ENCODE measurements at regions not wholly inside any gene's neighbourhood (a gene's known extent, or its start where the extent isn't known, plus 50 kb on each side); places are given as distances from the start of the nearest gene placed in this dataset.

DNA sequence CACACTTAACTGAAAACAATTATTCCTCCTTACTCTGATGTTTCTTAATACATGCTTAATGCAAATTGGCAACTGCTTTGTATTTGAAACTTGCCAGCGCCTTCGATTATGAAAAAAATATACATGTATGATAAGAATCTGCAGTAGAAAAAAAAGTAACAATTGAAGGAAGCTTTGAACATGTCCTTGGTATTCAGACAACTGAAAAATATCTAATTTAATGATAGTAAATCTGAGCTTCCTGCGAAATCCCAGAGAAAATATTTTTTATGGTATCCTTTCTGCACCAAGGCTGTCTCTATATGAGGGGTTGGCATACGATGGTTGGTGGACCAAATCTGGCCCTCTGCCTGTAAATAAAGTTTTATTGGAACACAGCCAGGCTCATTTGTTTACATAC is 186.2 kb downstream of the HDGFL1 start:
- TF ChIP-seq, protein P1, sequence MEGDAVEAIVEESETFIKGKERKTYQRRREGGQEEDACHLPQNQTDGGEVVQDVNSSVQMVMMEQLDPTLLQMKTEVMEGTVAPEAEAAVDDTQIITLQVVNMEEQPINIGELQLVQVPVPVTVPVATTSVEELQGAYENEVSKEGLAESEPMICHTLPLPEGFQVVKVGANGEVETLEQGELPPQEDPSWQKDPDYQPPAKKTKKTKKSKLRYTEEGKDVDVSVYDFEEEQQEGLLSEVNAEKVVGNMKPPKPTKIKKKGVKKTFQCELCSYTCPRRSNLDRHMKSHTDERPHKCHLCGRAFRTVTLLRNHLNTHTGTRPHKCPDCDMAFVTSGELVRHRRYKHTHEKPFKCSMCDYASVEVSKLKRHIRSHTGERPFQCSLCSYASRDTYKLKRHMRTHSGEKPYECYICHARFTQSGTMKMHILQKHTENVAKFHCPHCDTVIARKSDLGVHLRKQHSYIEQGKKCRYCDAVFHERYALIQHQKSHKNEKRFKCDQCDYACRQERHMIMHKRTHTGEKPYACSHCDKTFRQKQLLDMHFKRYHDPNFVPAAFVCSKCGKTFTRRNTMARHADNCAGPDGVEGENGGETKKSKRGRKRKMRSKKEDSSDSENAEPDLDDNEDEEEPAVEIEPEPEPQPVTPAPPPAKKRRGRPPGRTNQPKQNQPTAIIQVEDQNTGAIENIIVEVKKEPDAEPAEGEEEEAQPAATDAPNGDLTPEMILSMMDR (IDR thresholded peaks at IDR 0.05; ENCODE audit: borderline replicate concordance, extremely low read depth, insufficient read depth) = no peak
- H3K9ac ChIP-seq (ENCODE audit: low read length in 3 of 3) = no peak overlapping the region
- FAIRE-seq (no peak), DNase-seq (no peak)
- H3K27me3 ChIP-seq (ENCODE audit: control insufficient read depth, insufficient read depth, low read length) = no peaks in the 10 kb centered on the region
- intact Hi-C loops (cut with DNase I) = no loop called here
- H3K36me3 ChIP-seq (ENCODE audit: control insufficient read depth in 2 of 3, insufficient read depth in 3 of 3, low read length in 3 of 3) = no peaks in the 10 kb centered on the region
- H3K4me3 ChIP-seq (ENCODE audit: low read length in 3 of 3) = no peak overlapping the region
- no peak overlapping the region for H3K27ac ChIP-seq (ENCODE audit: low read depth in 2 of 2, low read length in 2 of 2)
- H3K4me1 ChIP-seq (ENCODE audit: control insufficient read depth in 2 of 3, insufficient read depth in 2 of 3, low read depth in 1 of 3, low read length in 3 of 3) = no peaks in the 10 kb centered on the region
- H3K9me3 ChIP-seq (ENCODE audit: control insufficient read depth in 2 of 3, insufficient read depth in 1 of 3, low read length in 3 of 3) = no peaks in the 10 kb centered on the region

DNA sequence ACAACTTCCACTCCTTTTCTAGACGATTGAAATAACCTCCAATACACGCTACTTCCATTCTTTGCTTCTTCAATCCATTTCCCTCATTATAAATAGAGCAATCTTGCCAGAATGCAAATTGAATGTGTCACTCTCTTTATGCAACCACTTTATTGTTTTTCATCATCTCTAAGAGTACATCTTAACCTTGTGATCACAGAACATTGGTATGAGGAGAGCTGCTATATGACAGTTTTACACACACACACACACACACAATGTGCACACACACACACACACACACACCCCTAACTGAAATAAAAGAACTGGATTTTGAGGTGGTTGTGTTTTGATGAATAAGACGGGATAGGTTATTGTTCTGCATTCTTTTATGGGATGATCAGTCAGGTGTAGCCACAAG is 187.0 kb downstream of the HDGFL1 start:
- DNase-seq = no peak
- no peaks in the 10 kb centered on the region for H3K4me1 ChIP-seq (ENCODE audit: control insufficient read depth in 2 of 3, insufficient read depth in 2 of 3, low read depth in 1 of 3, low read length in 3 of 3)
- intact Hi-C loops (cut with DNase I) = no loop called here
- H3K27ac ChIP-seq (ENCODE audit: low read depth in 2 of 2, low read length in 2 of 2) = no peak overlapping the region
- TF ChIP-seq, protein P1 (IDR thresholded peaks at IDR 0.05; ENCODE audit: borderline replicate concordance, extremely low read depth, insufficient read depth) = no peak
- no peaks in the 10 kb centered on the region for H3K27me3 ChIP-seq (ENCODE audit: control insufficient read depth, insufficient read depth, low read length)
- no peak overlapping the region for H3K4me3 ChIP-seq (ENCODE audit: low read length in 3 of 3)
- no peaks in the 10 kb centered on the region for H3K9me3 ChIP-seq (ENCODE audit: control insufficient read depth in 2 of 3, insufficient read depth in 1 of 3, low read length in 3 of 3)
- H3K9ac ChIP-seq (ENCODE audit: low read length in 3 of 3) = no peak overlapping the region
- no peak for FAIRE-seq
- no peaks in the 10 kb centered on the region for H3K36me3 ChIP-seq (ENCODE audit: control insufficient read depth in 2 of 3, insufficient read depth in 3 of 3, low read length in 3 of 3)

DNA sequence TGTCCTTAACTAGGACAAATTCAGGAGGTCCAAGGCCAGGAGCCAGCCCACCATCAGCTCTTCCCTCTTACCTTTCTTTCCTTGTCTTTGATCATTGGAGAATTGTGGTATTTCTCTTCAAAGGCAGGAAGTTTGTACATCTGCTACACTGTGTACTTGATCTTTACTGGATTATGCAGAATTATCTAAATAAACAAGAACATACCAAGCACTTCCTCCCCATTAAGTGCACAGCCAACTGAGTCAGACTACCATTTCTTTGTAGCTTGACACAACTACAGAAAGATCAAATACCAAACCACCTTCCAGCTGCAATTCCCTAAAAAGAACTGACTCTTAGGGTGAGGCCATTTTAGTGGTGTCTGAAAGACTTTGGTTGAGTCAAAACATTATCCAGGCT is 195.1 kb downstream of the HDGFL1 start:
- Histone ChIP-seq H3K36me3 (ENCODE audit: control insufficient read depth in 2 of 3, insufficient read depth in 3 of 3, low read length in 3 of 3) (no peaks in the 10 kb centered on the region), H3K4me3 (ENCODE audit: low read length in 3 of 3) (no peak overlapping the region), H3K27me3 (ENCODE audit: control insufficient read depth, insufficient read depth, low read length) (no peaks in the 10 kb centered on the region), H3K4me1 (ENCODE audit: control insufficient read depth in 2 of 3, insufficient read depth in 2 of 3, low read depth in 1 of 3, low read length in 3 of 3) (no peaks in the 10 kb centered on the region), H3K9ac (ENCODE audit: low read length in 3 of 3) (no peak overlapping the region), H3K27ac (ENCODE audit: low read depth in 2 of 2, low read length in 2 of 2) (no peak overlapping the region), H3K9me3 (ENCODE audit: control insufficient read depth in 2 of 3, insufficient read depth in 1 of 3, low read length in 3 of 3) (no peaks in the 10 kb centered on the region)
- TF ChIP-seq, protein P1 (IDR thresholded peaks at IDR 0.05; ENCODE audit: borderline replicate concordance, extremely low read depth, insufficient read depth) = no peak
- FAIRE-seq (no peak), DNase-seq (no peak)
- intact Hi-C loops (cut with DNase I) = no loop called here

DNA sequence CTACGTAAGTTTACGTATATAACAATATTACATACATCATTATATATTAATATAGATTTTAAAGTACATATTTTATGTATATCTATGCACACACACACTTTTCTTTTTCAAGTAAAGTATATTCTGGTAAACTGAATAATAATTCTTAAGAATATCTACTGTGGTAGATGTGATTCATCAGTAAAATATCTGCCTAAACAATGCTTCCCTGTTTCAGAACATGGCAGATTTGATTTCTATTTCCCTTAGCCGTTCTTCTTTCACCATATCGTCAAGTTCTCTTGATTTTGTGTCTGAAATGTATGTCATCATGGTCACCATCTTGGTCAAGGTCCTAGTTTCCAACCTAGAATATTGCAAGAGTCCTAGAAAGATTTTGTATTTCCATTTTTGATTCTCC is 195.6 kb downstream of the HDGFL1 start:
- Histone ChIP-seq H3K4me3 (ENCODE audit: low read length in 3 of 3) (no peak overlapping the region), H3K27me3 (ENCODE audit: control insufficient read depth, insufficient read depth, low read length) (no peaks in the 10 kb centered on the region), H3K36me3 (ENCODE audit: control insufficient read depth in 2 of 3, insufficient read depth in 3 of 3, low read length in 3 of 3) (no peaks in the 10 kb centered on the region), H3K4me1 (ENCODE audit: control insufficient read depth in 2 of 3, insufficient read depth in 2 of 3, low read depth in 1 of 3, low read length in 3 of 3) (no peaks in the 10 kb centered on the region), H3K27ac (ENCODE audit: low read depth in 2 of 2, low read length in 2 of 2) (no peak overlapping the region), H3K9ac (ENCODE audit: low read length in 3 of 3) (no peak overlapping the region), H3K9me3 (ENCODE audit: control insufficient read depth in 2 of 3, insufficient read depth in 1 of 3, low read length in 3 of 3) (no peaks in the 10 kb centered on the region)
- DNase-seq (no peak), FAIRE-seq (no peak)
- intact Hi-C loops (cut with DNase I) = no loop called here
- TF ChIP-seq, protein P1 (IDR thresholded peaks at IDR 0.05; ENCODE audit: borderline replicate concordance, extremely low read depth, insufficient read depth) = no peak
